ENCODE measurements at regions not wholly inside any gene's neighbourhood (a gene's known extent, or its start where the extent isn't known, plus 50 kb on each side); places are given as distances from the start of the nearest gene placed in this dataset.
A peak's percentile ranks its signal among the peaks of the same experiment; 100 is the strongest.

- ATAC-seq = peak; percentile 23; the same call in 2 of the 3 replicates
- no peak for TF ChIP-seq ARNTL (CRISPR knock-in tag; IDR thresholded peaks at IDR 0.05; ENCODE audit: borderline replicate concordance, low read depth)
- TF ChIP-seq RARB (CRISPR knock-in tag; IDR thresholded peaks at IDR 0.05) = 0 out of 2 replicates have a peak, but pooled peaks have one; percentile 67
- no peak for TF ChIP-seq POU6F1 (CRISPR knock-in tag; IDR thresholded peaks at IDR 0.05; ENCODE audit: borderline replicate concordance, low read depth)
- TF ChIP-seq CSDC2 (CRISPR knock-in tag; IDR thresholded peaks at IDR 0.05) = no peak
- no peak for TF ChIP-seq PATZ1 (CRISPR knock-in tag; IDR thresholded peaks at IDR 0.05; ENCODE audit: borderline replicate concordance)
- TF ChIP-seq ZC3H10 (CRISPR knock-in tag; IDR thresholded peaks at IDR 0.05) = peak; percentile 84
- TF ChIP-seq SNAI2 (CRISPR knock-in tag; IDR thresholded peaks at IDR 0.05) = no peak
- no peak for TF ChIP-seq ZFP3 (CRISPR knock-in tag; IDR thresholded peaks at IDR 0.05)
- peak; percentile 63 for TF ChIP-seq TOX (CRISPR knock-in tag; IDR thresholded peaks at IDR 0.05; ENCODE audit: borderline replicate concordance)
Measured at GRCh38 chr1:207219979-207220889, 101.2 kb upstream of the CD55 start.

- no peak for ATAC-seq
- TF ChIP-seq ZNF70 (CRISPR knock-in tag; IDR thresholded peaks at IDR 0.05) = no peak
- no peak for TF ChIP-seq ZNF565 (CRISPR knock-in tag; conservative IDR thresholded peaks at IDR 0.05; ENCODE audit: low read depth)
- 0 out of 2 replicates have a peak, but pooled peaks have one; percentile 8 for TF ChIP-seq ZC3H10 (CRISPR knock-in tag; IDR thresholded peaks at IDR 0.05)
Measured at GRCh38 chr1:207221934-207222351, 99.5 kb upstream of the CD55 start.

- no peak; the same call in 2 of the 3 replicates for ATAC-seq
- 0 out of 2 replicates have a peak, but pooled peaks have one; percentile 4 for TF ChIP-seq TOX (CRISPR knock-in tag; IDR thresholded peaks at IDR 0.05; ENCODE audit: borderline replicate concordance)
- TF ChIP-seq BACH2 (CRISPR knock-in tag; IDR thresholded peaks at IDR 0.05; ENCODE audit: borderline replicate concordance) = no peak
Measured at GRCh38 chr1:207223162-207223561, 98.3 kb upstream of the CD55 start.

GRCh38 chr1:207224666-207225065 lies 96.8 kb upstream of the CD55 start:
- ATAC-seq = no peak
- no peak for TF ChIP-seq ZNF70 (CRISPR knock-in tag; IDR thresholded peaks at IDR 0.05)
- TF ChIP-seq ZC3H10 (CRISPR knock-in tag; IDR thresholded peaks at IDR 0.05) = no peak
- TF ChIP-seq BACH2 (CRISPR knock-in tag; IDR thresholded peaks at IDR 0.05; ENCODE audit: borderline replicate concordance) = no peak
- TF ChIP-seq ZFP30 (CRISPR knock-in tag; IDR thresholded peaks at IDR 0.05) = no peak
- TF ChIP-seq ISL1 (CRISPR knock-in tag; IDR thresholded peaks at IDR 0.05) = no peak
- TF ChIP-seq CSDC2 (CRISPR knock-in tag; IDR thresholded peaks at IDR 0.05) = no peak
- no peak for TF ChIP-seq ZNF8 (CRISPR knock-in tag; IDR thresholded peaks at IDR 0.05)
- TF ChIP-seq POU6F1 (CRISPR knock-in tag; IDR thresholded peaks at IDR 0.05; ENCODE audit: borderline replicate concordance, low read depth) = no peak
- no peak for TF ChIP-seq ZFP3 (CRISPR knock-in tag; IDR thresholded peaks at IDR 0.05)
- TF ChIP-seq OSR1 (CRISPR knock-in tag; IDR thresholded peaks at IDR 0.05) = no peak
- TF ChIP-seq PATZ1 (CRISPR knock-in tag; IDR thresholded peaks at IDR 0.05; ENCODE audit: borderline replicate concordance) = no peak
- no peak for TF ChIP-seq ARNTL (CRISPR knock-in tag; IDR thresholded peaks at IDR 0.05; ENCODE audit: borderline replicate concordance, low read depth)
- TF ChIP-seq TOX (CRISPR knock-in tag; IDR thresholded peaks at IDR 0.05; ENCODE audit: borderline replicate concordance) = no peak
- TF ChIP-seq TCF4 (CRISPR knock-in tag; IDR thresholded peaks at IDR 0.05; ENCODE audit: borderline replicate concordance) = no peak
- TF ChIP-seq ZNF565 (CRISPR knock-in tag; conservative IDR thresholded peaks at IDR 0.05; ENCODE audit: low read depth) = no peak
- no peak for TF ChIP-seq RARB (CRISPR knock-in tag; IDR thresholded peaks at IDR 0.05)
- TF ChIP-seq, protein P1, sequence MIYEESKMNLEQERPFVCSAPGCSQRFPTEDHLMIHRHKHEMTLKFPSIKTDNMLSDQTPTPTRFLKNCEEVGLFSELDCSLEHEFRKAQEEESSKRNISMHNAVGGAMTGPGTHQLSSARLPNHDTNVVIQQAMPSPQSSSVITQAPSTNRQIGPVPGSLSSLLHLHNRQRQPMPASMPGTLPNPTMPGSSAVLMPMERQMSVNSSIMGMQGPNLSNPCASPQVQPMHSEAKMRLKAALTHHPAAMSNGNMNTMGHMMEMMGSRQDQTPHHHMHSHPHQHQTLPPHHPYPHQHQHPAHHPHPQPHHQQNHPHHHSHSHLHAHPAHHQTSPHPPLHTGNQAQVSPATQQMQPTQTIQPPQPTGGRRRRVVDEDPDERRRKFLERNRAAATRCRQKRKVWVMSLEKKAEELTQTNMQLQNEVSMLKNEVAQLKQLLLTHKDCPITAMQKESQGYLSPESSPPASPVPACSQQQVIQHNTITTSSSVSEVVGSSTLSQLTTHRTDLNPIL (CRISPR knock-in tag; IDR thresholded peaks at IDR 0.05; ENCODE audit: low read depth) = no peak
- TF ChIP-seq, protein P2, sequence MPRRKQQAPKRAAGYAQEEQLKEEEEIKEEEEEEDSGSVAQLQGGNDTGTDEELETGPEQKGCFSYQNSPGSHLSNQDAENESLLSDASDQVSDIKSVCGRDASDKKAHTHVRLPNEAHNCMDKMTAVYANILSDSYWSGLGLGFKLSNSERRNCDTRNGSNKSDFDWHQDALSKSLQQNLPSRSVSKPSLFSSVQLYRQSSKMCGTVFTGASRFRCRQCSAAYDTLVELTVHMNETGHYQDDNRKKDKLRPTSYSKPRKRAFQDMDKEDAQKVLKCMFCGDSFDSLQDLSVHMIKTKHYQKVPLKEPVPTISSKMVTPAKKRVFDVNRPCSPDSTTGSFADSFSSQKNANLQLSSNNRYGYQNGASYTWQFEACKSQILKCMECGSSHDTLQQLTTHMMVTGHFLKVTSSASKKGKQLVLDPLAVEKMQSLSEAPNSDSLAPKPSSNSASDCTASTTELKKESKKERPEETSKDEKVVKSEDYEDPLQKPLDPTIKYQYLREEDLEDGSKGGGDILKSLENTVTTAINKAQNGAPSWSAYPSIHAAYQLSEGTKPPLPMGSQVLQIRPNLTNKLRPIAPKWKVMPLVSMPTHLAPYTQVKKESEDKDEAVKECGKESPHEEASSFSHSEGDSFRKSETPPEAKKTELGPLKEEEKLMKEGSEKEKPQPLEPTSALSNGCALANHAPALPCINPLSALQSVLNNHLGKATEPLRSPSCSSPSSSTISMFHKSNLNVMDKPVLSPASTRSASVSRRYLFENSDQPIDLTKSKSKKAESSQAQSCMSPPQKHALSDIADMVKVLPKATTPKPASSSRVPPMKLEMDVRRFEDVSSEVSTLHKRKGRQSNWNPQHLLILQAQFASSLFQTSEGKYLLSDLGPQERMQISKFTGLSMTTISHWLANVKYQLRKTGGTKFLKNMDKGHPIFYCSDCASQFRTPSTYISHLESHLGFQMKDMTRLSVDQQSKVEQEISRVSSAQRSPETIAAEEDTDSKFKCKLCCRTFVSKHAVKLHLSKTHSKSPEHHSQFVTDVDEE (CRISPR knock-in tag; IDR thresholded peaks at IDR 0.05) = no peak
- TF ChIP-seq PPARA (CRISPR knock-in tag; IDR thresholded peaks at IDR 0.05; ENCODE audit: borderline replicate concordance) = no peak
- TF ChIP-seq SNAI2 (CRISPR knock-in tag; IDR thresholded peaks at IDR 0.05) = no peak

All from SK-N-SH treated with all-trans-retinoic acid at 6 μM for 48 hours (cell line).